ENCODE measurements at regions not wholly inside any gene's neighbourhood (a gene's known extent, or its start where the extent isn't known, plus 50 kb on each side); places are given as distances from the start of the nearest gene placed in this dataset.

DNA sequence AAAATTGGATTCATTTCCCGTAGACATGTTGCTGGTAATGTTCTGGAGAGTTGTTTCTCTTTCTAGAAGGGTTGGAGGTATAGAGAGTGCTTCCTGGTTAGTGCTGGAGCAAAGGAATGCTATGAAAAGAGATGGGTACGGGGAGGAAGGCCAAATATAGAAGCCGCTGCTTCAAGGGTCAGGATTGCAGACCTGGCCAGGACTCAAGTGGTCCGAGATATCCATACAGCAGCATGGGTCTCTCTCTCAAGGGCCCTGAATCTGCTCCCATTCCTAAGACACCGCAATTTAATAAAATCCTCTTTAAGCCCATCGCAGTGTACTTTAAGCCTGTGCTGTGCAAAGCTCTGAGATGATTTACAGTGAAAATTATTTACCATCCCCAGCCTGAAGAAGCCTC is 287.0 kb downstream of the FAM43A start:
- DNase-seq (ENCODE audit: extremely low read depth, insufficient read length): no peak

DNA sequence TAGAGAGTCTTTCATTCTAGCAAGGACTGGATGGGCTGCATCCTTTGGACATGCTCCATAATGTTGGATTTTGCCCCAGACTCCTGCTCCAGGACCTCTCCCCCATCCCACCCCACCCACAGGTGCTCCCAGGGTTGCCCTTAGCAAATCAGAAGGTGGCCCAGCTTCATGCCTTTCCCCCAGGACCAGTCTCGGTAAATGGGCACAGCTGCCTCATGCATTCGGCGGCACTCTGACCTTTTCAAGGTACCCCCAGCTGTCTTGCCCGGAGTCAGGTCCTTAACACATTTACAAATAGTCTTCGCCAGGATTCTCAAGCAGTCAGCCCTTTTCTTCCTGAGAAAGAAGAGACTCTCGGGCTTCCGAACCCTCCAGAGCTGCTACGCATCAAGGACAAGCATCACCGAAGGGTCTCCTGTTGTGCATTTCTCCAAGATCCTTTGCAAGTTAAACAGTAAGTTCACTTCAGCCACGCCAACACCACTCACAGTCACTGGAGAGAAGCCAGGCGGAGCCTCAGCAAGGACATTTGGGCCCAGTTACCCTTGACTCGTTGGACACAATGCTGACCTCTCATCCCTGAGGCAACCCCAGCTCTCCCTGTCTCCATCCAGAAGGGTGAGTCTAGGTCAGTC is 287.8 kb downstream of the FAM43A start:
- Histone ChIP-seq H3K4me3 (replicated peaks; ENCODE audit: low read depth, low read length) (no peak overlapping the region), H3K27me3 (replicated peaks; ENCODE audit: control insufficient read depth, insufficient read depth, low read length) (no peaks in the 10 kb centered on the region; the same call in 1 of the 2 replicates), H3K36me3 (ENCODE audit: control insufficient read depth, insufficient read depth, low read length) (no peaks in the 10 kb centered on the region)
- no peak for DNase-seq (ENCODE audit: extremely low read depth, insufficient read length)
- TF ChIP-seq, protein P1, sequence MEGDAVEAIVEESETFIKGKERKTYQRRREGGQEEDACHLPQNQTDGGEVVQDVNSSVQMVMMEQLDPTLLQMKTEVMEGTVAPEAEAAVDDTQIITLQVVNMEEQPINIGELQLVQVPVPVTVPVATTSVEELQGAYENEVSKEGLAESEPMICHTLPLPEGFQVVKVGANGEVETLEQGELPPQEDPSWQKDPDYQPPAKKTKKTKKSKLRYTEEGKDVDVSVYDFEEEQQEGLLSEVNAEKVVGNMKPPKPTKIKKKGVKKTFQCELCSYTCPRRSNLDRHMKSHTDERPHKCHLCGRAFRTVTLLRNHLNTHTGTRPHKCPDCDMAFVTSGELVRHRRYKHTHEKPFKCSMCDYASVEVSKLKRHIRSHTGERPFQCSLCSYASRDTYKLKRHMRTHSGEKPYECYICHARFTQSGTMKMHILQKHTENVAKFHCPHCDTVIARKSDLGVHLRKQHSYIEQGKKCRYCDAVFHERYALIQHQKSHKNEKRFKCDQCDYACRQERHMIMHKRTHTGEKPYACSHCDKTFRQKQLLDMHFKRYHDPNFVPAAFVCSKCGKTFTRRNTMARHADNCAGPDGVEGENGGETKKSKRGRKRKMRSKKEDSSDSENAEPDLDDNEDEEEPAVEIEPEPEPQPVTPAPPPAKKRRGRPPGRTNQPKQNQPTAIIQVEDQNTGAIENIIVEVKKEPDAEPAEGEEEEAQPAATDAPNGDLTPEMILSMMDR (IDR thresholded peaks at IDR 0.05; ENCODE audit: insufficient read depth, low read length, poor library complexity, severe bottlenecking): no peak

More for the DNA sequence above, 287.0 kb downstream of the FAM43A start:
- no peaks in the 10 kb centered on the region for H3K36me3 ChIP-seq (ENCODE audit: control insufficient read depth, insufficient read depth, low read length)
- peaks cover 1% of the 10 kb centered on the region for H3K27me3 ChIP-seq (replicated peaks; ENCODE audit: control insufficient read depth, insufficient read depth, low read length)
- TF ChIP-seq, protein P1 (IDR thresholded peaks at IDR 0.05; ENCODE audit: insufficient read depth, low read length, poor library complexity, severe bottlenecking): no peak
- H3K4me3 ChIP-seq (replicated peaks; ENCODE audit: low read depth, low read length): no peak overlapping the region

DNA sequence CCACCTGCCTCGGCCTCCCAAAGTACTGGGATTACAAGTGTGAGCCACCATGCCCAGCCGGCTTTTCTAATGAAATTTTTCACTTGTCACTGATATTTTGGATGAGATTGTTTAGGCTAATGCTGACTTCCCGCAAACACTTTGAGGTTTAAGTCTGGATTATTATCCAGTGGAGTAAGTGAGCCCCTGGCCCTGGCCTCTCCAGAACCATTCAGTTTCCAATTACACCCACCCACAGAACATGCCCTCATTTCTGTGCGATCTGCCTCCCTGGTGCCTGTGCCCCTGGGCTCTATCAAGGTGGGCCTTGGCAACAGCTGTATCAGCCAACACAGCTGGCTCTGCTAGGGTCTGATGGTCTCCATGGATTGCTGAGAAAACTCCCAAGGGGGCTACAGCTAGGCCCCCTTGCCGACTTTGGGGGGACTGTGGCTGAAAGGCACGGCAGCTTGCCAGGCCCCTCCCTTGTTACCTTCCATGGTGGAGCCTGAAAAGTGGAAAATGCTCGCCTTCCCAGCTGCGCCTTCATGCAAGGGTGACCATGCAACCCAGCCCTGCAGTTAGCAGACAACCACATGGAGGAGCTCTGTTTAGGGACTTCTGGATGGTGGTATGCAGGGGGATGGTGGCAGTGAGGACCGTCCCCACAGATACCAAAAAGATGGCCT is 288.9 kb downstream of the FAM43A start:
- no peaks in the 10 kb centered on the region; the same call in 1 of the 2 replicates for H3K27me3 ChIP-seq (replicated peaks; ENCODE audit: control insufficient read depth, insufficient read depth, low read length)
- TF ChIP-seq, protein P1 (IDR thresholded peaks at IDR 0.05; ENCODE audit: insufficient read depth, low read length, poor library complexity, severe bottlenecking): no peak
- no peaks in the 10 kb centered on the region for H3K36me3 ChIP-seq (ENCODE audit: control insufficient read depth, insufficient read depth, low read length)
- H3K4me3 ChIP-seq (replicated peaks; ENCODE audit: low read depth, low read length): no peak overlapping the region
- no peak for DNase-seq (ENCODE audit: extremely low read depth, insufficient read length)

DNA sequence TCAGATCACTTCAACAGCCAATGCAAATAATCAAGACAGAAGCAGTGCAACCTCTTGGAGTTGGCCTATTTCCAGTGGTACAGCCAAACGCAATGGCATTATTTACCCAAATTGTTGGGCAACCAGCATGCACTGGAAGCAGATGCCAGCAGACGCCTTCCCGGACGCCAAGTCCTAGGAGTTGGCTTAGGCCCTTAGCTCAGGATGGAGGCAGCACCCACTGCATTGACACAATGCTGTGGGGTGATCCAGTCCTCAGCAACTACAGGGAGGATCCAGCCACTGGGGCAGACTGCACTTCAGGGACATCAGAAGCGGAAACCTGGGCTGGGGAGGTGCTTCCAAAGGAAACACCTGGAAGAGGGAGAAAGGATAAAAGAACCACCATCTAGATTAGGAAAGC is 290.4 kb downstream of the FAM43A start:
- TF ChIP-seq, protein P1 (IDR thresholded peaks at IDR 0.05; ENCODE audit: insufficient read depth, low read length, poor library complexity, severe bottlenecking): no peak
- DNase-seq (ENCODE audit: extremely low read depth, insufficient read length): no peak
- Histone ChIP-seq H3K27me3 (replicated peaks; ENCODE audit: control insufficient read depth, insufficient read depth, low read length) (no peaks in the 10 kb centered on the region; the same call in 1 of the 2 replicates), H3K36me3 (ENCODE audit: control insufficient read depth, insufficient read depth, low read length) (no peaks in the 10 kb centered on the region), H3K4me3 (replicated peaks; ENCODE audit: low read depth, low read length) (no peak overlapping the region)

DNA sequence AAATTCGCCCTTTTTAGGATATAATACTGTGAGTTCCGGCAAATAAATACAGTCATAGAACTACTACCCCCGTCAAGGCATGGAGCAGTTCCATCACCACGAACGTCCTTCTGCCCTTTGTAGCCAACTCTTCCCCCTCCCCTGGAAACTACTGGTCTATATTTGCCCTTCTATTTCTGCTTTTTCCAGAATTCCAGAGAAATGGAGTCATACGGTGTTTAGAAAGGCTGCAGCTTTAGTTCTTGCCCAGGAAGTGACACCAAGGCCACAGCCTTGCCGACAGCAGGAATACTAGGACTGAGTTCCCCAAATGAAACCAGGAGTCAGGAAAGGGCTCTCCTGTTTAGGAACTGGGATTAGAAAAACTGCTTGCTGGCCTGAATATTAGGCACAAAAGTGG is 291.2 kb downstream of the FAM43A start:
- no peaks in the 10 kb centered on the region for H3K36me3 ChIP-seq (ENCODE audit: control insufficient read depth, insufficient read depth, low read length)
- H3K27me3 ChIP-seq (replicated peaks; ENCODE audit: control insufficient read depth, insufficient read depth, low read length): no peaks in the 10 kb centered on the region; the same call in 1 of the 2 replicates
- H3K4me3 ChIP-seq (replicated peaks; ENCODE audit: low read depth, low read length): no peak overlapping the region
- TF ChIP-seq, protein P1 (IDR thresholded peaks at IDR 0.05; ENCODE audit: insufficient read depth, low read length, poor library complexity, severe bottlenecking): no peak
- DNase-seq (ENCODE audit: extremely low read depth, insufficient read length): no peak
